ENCODE measurements at regions not wholly inside any gene's neighbourhood (a gene's known extent, or its start where the extent isn't known, plus 50 kb on each side); places are given as distances from the start of the nearest gene placed in this dataset.

DNA sequence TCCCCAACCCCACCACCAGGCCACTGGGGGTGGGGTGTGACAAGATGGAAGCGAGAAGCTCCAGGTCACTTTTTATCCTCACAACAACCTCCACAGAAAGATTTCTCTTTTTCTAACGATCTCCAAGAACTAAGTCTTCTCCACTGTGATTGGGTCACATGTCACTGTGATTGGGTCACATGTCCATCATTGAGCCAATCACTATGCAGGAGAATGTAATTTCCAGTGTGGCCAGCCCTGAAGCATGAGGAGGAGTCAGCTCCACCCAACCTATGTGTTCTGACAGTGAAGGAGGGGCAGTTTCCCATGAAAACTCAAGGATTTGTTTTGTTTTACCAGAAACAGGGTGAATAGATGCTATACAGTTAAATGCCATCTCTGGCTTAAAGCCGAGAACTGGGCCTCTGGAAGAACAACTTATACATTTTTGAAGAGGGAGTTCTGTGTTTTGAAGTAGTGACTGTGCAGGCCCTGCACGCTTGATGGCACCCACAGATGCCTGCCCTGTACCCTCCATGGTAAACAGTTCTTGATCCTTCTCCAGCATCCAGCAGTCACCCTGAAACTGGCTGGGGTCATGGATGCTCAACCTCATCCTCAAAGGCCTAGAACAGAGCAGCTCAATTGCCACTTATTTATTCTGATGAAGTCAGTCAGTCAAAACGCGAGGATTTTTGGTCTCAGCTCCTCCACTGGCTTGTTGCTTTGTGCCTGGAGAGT, 180.4 kb upstream of the BMP4 start:
- H3K4me3 ChIP-seq (ENCODE audit: low read length) = no peak overlapping the region
- H3K27ac ChIP-seq (ENCODE audit: low read depth, low read length) = no peak overlapping the region
- no peak overlapping the region for H3K27ac Mint-ChIP-seq
- H3K9me3 Mint-ChIP-seq = no peaks in the 10 kb centered on the region
- TF ChIP-seq, protein P1, sequence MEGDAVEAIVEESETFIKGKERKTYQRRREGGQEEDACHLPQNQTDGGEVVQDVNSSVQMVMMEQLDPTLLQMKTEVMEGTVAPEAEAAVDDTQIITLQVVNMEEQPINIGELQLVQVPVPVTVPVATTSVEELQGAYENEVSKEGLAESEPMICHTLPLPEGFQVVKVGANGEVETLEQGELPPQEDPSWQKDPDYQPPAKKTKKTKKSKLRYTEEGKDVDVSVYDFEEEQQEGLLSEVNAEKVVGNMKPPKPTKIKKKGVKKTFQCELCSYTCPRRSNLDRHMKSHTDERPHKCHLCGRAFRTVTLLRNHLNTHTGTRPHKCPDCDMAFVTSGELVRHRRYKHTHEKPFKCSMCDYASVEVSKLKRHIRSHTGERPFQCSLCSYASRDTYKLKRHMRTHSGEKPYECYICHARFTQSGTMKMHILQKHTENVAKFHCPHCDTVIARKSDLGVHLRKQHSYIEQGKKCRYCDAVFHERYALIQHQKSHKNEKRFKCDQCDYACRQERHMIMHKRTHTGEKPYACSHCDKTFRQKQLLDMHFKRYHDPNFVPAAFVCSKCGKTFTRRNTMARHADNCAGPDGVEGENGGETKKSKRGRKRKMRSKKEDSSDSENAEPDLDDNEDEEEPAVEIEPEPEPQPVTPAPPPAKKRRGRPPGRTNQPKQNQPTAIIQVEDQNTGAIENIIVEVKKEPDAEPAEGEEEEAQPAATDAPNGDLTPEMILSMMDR (conservative IDR thresholded peaks at IDR 0.05) = no peak
- no peak for DNase-seq
- H3K4me1 Mint-ChIP-seq = peaks cover 31% of the 10 kb centered on the region
- no peaks in the 10 kb centered on the region for H3K9me3 ChIP-seq (ENCODE audit: control insufficient read depth, low read length)
- H3K27me3 Mint-ChIP-seq (ENCODE audit: insufficient read depth) = peaks cover 7% of the 10 kb centered on the region
- no peaks in the 10 kb centered on the region for H3K36me3 Mint-ChIP-seq (ENCODE audit: low read depth)
- no peak overlapping the region for H3K9ac ChIP-seq (ENCODE audit: extremely low read depth, low read length, poor library complexity, severe bottlenecking)
- H3K36me3 ChIP-seq (ENCODE audit: control insufficient read depth, insufficient read depth, low read length) = no peaks in the 10 kb centered on the region
- H3K27me3 ChIP-seq (ENCODE audit: control insufficient read depth, insufficient read depth, low read length, poor library complexity, severe bottlenecking) = no peaks in the 10 kb centered on the region
- 80 to 89% methylated on average over 5 to 6 of the region's 6 CpGs for WGBS, 2 experiments (ENCODE audit: insufficient coverage in 1 of 2, insufficient read length in 1 of 2)
- no peak overlapping the region for H3K4me3 Mint-ChIP-seq
- peaks cover 5% of the 10 kb centered on the region for H3K4me1 ChIP-seq (ENCODE audit: control insufficient read depth, insufficient read depth, low read length)

DNA sequence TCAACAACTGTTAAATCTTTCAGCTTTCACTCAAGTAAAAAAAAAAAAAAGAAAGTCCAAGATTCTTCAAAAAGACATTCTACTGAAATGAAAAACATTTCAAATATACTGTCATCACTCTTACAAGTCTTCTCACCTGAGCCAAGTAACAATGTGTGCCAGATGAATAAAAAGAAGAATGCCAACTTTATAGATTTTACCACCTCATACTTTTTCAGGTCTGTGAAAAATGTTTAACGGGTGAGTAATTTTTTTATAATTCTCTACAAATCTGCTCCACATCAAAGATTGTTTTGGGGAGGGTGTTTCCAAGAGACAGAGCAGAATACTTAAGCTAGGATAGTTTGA, 181.0 kb upstream of the BMP4 start:
- no peak overlapping the region for H3K9ac ChIP-seq (ENCODE audit: extremely low read depth, low read length, poor library complexity, severe bottlenecking)
- no peak overlapping the region for H3K4me3 Mint-ChIP-seq
- no peaks in the 10 kb centered on the region for H3K36me3 ChIP-seq (ENCODE audit: control insufficient read depth, insufficient read depth, low read length)
- H3K36me3 Mint-ChIP-seq (ENCODE audit: low read depth) = no peaks in the 10 kb centered on the region
- H3K9me3 Mint-ChIP-seq = no peaks in the 10 kb centered on the region
- no CpG with 5 or more reads among the region's 1 CpG for WGBS, 2 experiments (ENCODE audit: insufficient coverage in 1 of 2, insufficient read length in 1 of 2)
- no peak overlapping the region for H3K27ac ChIP-seq (ENCODE audit: low read depth, low read length)
- H3K4me3 ChIP-seq (ENCODE audit: low read length) = no peak overlapping the region
- TF ChIP-seq, protein P1 (conservative IDR thresholded peaks at IDR 0.05) = no peak
- no peaks in the 10 kb centered on the region for H3K27me3 ChIP-seq (ENCODE audit: control insufficient read depth, insufficient read depth, low read length, poor library complexity, severe bottlenecking)
- no peaks in the 10 kb centered on the region for H3K9me3 ChIP-seq (ENCODE audit: control insufficient read depth, low read length)
- H3K4me1 ChIP-seq (ENCODE audit: control insufficient read depth, insufficient read depth, low read length) = peaks cover 5% of the 10 kb centered on the region
- peaks cover 7% of the 10 kb centered on the region for H3K27me3 Mint-ChIP-seq (ENCODE audit: insufficient read depth)
- DNase-seq = no peak
- no peak overlapping the region for H3K27ac Mint-ChIP-seq
- peaks cover 28% of the 10 kb centered on the region for H3K4me1 Mint-ChIP-seq

DNA sequence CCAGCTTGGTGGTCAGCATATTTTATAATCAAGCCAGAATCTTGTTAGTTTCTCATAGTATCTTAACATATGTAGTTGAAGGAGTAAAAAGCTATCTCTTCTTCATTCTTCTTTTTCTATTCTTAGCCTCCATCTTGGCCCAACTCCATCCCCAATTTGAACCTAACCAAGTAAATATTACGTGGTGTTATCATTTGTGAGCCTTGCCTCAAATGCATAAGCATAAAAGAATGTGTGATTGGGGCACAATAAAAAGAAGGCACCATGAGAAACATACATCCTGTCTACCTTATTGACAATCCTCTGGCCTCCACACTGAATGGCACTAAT, 181.4 kb upstream of the BMP4 start:
- Histone ChIP-seq H3K9me3 (ENCODE audit: control insufficient read depth, low read length) (no peaks in the 10 kb centered on the region), H3K27ac (ENCODE audit: low read depth, low read length) (no peak overlapping the region), H3K9ac (ENCODE audit: extremely low read depth, low read length, poor library complexity, severe bottlenecking) (no peak overlapping the region), H3K27me3 (ENCODE audit: control insufficient read depth, insufficient read depth, low read length, poor library complexity, severe bottlenecking) (no peaks in the 10 kb centered on the region), H3K4me1 (ENCODE audit: control insufficient read depth, insufficient read depth, low read length) (peaks cover 5% of the 10 kb centered on the region), H3K4me3 (ENCODE audit: low read length) (no peak overlapping the region), H3K36me3 (ENCODE audit: control insufficient read depth, insufficient read depth, low read length) (no peaks in the 10 kb centered on the region)
- Mint-ChIP-seq H3K4me3 (no peak overlapping the region), H3K9me3 (no peaks in the 10 kb centered on the region), H3K4me1 (peaks cover 24% of the 10 kb centered on the region), H3K36me3 (ENCODE audit: low read depth) (no peaks in the 10 kb centered on the region), H3K27me3 (ENCODE audit: insufficient read depth) (peaks cover 7% of the 10 kb centered on the region), H3K27ac (no peak overlapping the region)
- 100% methylated on average over 1 of the region's 1 CpG; no CpG with 5 or more reads in 1 of the 2 experiments for WGBS, 2 experiments (ENCODE audit: insufficient coverage in 1 of 2, insufficient read length in 1 of 2)
- no peak for DNase-seq
- TF ChIP-seq, protein P1 (conservative IDR thresholded peaks at IDR 0.05) = no peak

All from endodermal cell (in vitro differentiated cells).